HG02870 (cell line): ENCODE measurements at regions not wholly inside any gene's neighbourhood (a gene's known extent, or its start where the extent isn't known, plus 50 kb on each side); places are given as distances from the start of the nearest gene placed in this dataset.
A peak's percentile ranks its signal among the peaks of the same experiment; 100 is the strongest.

Source experiments
- ATAC-seq: cut with Tn5 transposase; IDR thresholded peaks from one replicate; pipeline ENCODE4 v1.9.1; 2021; ENCODE audit warnings: mild to moderate bottlenecking, moderate library complexity; ENCODE audit not compliant: unreplicated experiment

DNA sequence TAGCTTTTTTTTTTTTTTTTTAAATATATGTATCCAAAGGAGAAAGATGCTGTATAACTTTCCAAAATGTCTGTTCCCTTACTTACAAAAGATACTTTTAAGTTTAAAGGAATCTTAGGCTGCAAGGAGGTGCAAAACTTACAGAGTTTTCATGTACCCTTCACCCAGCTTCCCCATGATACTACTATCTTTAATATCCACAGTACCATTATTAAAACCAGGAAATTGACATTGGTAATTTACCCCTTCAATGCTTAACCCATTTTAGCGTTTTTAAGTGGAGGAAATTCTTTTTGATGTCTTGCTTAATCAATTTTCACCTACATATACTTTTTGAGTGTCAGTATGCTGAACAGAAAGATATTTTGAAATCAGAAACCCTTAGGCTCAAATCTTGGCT, 310.9 kb downstream of the PRL start:
- ATAC-seq = no peak

- ATAC-seq = no peak
Measured at GRCh38 chr6:21986703-21987102, 310.1 kb downstream of the PRL start.

DNA sequence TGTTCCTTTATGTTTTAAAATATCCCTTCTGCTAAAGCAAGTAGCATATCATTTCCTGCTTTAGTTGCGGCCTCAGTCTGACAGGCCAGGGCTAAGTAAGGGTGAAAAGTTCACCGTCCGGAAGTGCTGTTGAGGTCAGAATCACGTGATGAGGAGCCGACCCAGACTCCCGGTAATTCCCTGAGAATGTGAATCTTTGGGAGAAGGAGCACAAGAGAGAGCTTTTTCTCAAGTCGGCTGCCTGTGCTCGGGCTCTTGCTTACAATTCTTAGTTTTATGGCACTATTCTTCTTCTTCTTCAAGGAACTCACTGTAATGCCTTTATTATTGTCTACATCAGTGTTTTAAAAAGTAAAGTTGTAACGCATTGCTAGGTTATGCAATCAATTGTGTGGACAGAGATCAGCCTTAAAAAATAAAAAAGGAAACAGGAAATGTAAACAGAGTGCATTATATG, 309.3 kb downstream of the PRL start:
- ATAC-seq = peak; percentile 91

DNA sequence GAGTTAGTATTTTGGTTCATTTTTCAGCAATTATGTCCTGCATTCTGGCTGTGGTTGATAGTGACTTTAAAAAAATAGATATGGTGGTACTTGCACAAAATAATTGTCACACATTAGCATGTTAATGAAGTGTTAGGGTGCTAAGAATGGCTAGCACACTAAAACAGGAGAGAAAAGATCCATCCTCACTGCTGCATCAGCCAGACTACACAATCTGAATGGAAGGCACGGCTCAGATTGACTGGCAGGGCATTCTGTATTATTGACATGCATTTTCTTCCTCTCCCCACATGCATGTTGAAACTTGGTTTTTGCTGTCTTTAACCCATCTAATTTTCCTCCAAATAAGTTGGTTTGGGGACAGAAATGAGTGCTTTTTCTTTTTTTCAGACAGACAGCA, 306.3 kb downstream of the PRL start:
- ATAC-seq = no peak

DNA sequence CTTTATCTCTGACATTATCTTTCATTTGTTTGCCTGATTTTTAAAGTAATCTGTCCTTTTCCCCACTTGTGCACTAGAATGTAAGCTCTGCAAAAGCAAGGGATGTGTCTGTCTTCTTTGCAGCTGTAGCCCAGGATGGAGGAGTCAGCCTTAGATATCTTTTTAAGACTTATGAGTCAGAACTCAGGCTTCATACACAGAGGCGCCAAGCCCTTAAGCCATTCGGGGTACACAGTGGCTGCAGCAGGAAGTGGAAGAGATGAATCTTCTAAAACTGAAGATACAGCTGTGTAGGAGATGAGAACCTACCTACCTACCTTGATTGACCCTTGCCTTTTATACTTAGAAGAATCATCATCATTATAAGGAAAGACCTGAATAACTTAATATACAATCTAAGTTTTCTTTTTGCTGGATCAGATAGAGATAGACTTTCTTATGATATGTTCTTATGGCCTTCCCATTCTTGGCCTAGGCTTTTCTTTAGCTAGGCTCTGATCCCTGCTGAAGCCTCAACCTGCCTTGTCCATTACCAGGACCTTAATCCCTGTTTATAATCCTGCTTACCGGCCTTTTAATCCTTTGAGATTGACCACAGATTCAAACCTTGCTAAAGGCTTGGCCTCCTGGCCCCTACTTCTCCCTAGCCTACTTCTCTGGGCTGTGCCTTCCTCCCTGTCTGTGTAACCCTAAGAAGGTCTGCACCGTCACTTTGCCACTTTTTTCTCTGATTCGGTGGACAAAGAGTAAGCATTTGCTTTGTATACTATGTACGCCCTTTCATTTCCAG, 304.5 kb downstream of the PRL start:
- peak; percentile 50 for ATAC-seq

DNA sequence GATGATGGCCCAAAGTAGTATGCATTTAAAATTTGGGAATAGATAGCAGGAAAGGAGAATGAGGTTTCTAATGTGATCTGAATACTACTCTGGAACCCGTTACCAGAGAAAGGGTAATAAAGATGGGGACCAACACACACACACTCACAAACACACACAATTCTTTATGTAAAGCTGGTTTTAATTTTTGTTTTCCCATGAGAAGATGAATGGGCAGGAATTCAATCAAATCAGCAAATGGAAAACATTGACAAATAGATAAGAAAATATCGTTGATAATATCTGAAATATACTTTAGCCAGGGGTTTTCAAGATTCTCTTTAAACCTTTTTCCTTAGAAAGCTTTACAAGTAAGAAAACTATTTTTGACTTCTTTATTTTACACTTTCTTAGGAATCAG, 303.0 kb downstream of the PRL start:
- ATAC-seq = no peak

DNA sequence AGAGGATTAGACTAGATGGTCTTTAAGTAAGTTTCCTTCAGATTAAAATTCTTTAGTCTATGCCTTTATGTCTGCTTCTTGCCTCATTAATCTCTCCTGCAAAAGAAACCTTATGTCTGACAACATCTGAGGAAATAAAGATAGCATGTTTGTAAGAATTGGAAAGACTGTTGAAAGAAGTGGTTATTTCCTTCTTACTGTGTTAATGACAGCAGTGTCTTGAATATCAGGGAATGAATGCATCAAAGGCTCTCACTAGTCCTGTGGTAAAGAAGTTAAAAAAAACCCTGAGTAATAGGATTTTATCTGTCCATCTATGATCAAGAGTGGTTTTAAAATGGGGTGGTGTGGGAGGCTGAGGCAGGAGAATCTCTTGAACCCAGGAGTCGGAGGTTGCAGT, 302.0 kb downstream of the PRL start:
- no peak for ATAC-seq

DNA sequence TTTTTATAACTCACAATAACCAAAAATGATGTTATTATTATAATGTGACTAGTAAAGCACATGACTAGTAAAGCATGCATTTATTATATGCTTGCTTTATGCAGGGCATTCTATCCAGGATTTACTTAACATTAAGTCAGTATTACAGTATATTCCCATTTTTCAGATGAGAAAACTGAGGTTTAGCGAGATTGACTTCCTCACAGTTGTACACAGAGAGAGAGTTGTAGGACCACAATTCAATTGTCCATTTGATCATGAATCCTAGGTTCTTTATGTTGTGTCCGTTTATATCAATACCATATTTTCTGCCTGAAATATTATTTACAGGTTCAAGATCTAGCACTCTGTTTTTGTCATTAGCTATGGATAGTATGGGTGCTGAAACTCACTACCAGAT, 301.5 kb downstream of the PRL start:
- ATAC-seq = no peak

- ATAC-seq = no peak
Measured at GRCh38 chr6:21996425-21997118, 300.3 kb downstream of the PRL start.

DNA sequence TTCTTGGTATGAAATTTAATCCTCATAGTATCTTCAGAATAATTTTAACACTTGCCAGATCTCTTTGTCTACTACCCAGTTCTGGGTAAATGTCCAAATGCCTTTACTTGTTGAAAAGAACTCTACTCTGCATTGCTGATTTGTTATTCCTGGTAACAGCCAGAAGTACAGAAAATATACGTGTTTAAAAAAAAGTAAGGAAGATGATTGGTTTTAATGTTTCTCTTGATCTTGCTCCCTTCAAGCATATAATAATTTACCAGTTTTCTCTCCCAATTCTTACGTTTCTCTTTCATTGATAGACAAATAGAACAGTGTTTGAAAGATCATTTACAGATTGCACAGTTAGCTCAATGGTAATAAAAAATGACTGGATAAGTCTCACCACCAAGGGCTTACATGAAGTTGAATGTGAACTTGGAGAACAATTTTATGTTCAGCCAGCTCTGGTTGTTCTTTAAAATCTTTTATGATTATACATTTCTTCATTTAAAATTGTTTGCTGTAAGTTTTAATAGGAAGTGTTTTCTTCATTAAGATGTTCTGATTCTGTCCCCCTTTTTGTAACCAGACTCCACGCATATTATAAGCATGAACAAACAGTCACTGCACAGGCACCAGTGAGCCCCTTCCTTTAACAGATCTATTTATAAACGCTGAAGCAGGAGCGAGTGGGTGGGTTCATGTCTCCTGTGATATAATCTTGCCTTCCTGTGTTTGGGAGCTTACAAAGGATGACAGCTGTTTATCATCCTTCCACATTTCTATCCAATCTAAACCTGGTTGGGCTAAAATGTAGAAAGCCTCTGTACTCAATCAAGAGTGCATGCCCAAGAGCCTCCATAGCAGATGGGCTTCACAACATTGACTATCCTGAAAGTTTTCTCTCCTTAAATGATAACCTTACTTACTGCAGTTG, 299.5 kb downstream of the PRL start:
- ATAC-seq = no peak

GRCh38 chr6:21998582-21998981, 298.3 kb downstream of the PRL start:
- ATAC-seq = peak; percentile 78

GRCh38 chr6:21999012-21999528, 297.8 kb downstream of the PRL start:
- ATAC-seq = no peak

DNA sequence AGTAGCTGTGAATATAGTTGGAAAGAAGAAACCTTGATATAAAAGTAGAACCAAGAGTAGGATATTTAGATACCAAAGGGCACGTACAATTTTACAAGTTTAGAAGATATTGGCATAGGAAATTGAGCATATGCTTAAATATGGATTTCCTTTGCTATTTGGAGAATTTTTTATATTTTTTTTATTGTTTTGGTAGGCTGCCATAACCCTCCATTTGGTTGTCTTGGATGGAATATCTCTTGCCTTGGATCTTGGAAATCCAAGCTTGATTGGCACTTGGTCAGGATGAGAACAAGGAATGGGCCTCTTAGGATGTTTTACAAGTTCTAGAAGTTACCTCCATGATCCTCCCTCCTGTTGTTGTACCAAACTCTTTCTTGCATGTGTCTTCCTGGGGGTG, 297.1 kb downstream of the PRL start:
- no peak for ATAC-seq

DNA sequence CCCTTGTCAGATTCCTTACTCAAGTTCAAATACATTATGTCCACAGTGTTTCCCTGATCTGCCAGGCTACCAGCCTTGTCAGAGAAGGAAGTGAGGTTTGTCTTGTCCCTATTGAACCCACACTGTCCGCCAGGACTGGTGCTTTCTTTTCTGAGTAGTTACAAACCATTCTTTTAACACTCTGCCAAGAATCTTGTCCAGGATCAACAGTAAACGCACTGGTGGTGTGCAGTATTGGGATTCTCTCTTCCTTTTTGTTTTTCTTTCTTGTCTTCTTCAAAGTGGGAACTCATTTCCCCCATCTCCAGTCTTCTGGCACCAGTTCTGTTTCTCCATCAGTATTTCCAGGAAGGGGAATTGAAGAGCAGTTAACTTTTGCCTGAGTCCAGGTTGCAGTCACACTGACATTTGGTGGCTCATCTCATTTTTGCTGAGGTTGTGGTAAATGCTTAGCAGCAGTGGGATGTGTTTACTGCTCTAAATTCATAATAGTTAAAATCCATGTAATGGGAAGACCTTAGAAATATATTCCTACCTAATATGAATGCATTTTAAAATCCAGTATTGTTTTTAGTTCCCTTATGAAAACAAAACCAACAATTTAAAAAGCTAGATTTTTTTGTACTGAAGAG, 295.3 kb downstream of the PRL start:
- ATAC-seq = no peak

- ATAC-seq = no peak
Measured at GRCh38 chr6:22003287-22003686, 293.5 kb downstream of the PRL start.

DNA sequence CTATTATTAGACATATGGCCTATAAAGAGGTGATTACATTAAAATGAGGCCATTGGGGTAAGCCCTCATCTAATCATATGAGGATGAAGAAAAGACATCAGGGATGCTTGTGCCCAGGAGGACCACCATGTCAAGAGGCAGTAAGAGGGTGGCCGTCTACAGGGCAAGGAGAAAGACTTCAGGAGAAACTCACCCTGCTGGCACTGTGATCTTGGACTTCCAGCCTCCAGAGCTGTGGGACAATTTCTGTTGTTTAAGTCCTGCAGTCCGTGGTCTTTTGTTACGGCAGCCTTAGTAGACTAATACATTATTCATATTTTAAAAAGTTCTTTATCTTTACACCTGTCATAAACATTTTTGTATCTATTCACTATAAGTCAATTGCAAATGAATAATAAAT, 290.0 kb downstream of the PRL start:
- ATAC-seq = no peak

DNA sequence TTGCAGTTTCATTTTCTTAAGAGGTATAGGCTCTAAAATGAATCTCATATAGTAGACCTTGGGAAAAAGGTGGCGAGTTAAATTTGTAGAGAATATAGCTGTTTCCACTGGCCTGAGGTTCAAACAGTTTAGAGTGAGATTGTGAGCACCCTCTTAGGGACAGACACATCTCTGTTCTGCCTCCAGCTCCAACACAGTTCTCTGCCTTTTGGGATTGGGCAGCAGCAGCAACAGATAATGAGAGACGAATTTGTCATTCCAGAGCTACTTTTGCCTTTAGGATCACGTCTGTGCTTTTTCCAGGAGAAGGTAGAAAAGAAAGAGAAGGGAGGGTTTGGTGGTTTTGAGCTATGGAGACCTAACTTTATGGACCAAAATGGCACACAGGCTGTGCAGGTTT, 289.4 kb downstream of the PRL start:
- no peak for ATAC-seq

- no peak for ATAC-seq
Measured at GRCh38 chr6:22008248-22008836, 288.5 kb downstream of the PRL start.

GRCh38 chr6:22010102-22010501, 286.7 kb downstream of the PRL start:
- ATAC-seq = no peak

GRCh38 chr6:22015216-22015615, 281.6 kb downstream of the PRL start:
- ATAC-seq = no peak
